ENCODE measurements at regions not wholly inside any gene's neighbourhood (a gene's known extent, or its start where the extent isn't known, plus 50 kb on each side); places are given as distances from the start of the nearest gene placed in this dataset.

DNA sequence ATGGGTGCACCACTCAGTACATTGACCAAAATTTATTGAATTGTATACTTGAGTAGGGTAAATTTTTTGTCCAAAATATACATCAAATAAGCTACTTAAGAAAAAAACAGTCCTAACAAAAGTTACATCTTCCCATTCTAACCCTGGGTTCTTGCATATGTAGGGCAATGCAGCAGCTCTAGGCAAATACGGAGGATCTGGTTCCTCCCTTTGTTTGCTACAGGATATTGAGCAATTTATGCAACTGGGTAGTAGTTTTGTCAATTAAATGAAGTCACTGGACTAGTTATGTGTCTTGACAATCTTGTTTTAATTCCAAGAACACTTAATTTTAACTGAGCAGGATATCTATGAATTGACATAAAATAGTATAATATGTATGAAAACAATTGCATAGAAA, 1507.2 kb upstream of the PIK3C3 start:
- CTCF ChIA-PET, result no interaction called here
- DNase-seq (no peak), ATAC-seq (no peak)
- Histone ChIP-seq H3K27me3 (ENCODE audit: low read length) (no peaks in the 10 kb centered on the region), H3F3A (ENCODE audit: low read length, unreplicated experiment) (no peaks in the 10 kb centered on the region), H3K79me2 (ENCODE audit: low read length) (no peaks in the 10 kb centered on the region), H3K9me3 (ENCODE audit: low read length) (no peaks in the 10 kb centered on the region), H4K20me1 (ENCODE audit: low read length) (no peaks in the 10 kb centered on the region), H3K4me2 (ENCODE audit: low read length) (no peak overlapping the region), H3K27ac (ENCODE audit: low read length) (no peak overlapping the region), H3K4me1 (ENCODE audit: insufficient read depth, low read length) (no peaks in the 10 kb centered on the region), H3K9me2 (replicated peaks; ENCODE audit: low read length) (no peaks in the 10 kb centered on the region), H2AFZ (ENCODE audit: low read length) (no peak overlapping the region), H3K36me3 (ENCODE audit: low read depth, low read length) (no peaks in the 10 kb centered on the region), H3K9ac (ENCODE audit: low read length) (no peak overlapping the region), H3K4me3 (ENCODE audit: low read length) (no peak overlapping the region)
- POLR2A ChIA-PET (ENCODE audit: unreplicated experiment), result no interaction called here
- intact Hi-C loops (cut with micrococcal nuclease), result no loop called here
- TF ChIP-seq, protein P1, sequence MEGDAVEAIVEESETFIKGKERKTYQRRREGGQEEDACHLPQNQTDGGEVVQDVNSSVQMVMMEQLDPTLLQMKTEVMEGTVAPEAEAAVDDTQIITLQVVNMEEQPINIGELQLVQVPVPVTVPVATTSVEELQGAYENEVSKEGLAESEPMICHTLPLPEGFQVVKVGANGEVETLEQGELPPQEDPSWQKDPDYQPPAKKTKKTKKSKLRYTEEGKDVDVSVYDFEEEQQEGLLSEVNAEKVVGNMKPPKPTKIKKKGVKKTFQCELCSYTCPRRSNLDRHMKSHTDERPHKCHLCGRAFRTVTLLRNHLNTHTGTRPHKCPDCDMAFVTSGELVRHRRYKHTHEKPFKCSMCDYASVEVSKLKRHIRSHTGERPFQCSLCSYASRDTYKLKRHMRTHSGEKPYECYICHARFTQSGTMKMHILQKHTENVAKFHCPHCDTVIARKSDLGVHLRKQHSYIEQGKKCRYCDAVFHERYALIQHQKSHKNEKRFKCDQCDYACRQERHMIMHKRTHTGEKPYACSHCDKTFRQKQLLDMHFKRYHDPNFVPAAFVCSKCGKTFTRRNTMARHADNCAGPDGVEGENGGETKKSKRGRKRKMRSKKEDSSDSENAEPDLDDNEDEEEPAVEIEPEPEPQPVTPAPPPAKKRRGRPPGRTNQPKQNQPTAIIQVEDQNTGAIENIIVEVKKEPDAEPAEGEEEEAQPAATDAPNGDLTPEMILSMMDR (conservative IDR thresholded peaks at IDR 0.05; ENCODE audit: low read depth, low read length), result no peak
- no peak for TF ChIP-seq EZH2phosphoT487 (IDR thresholded peaks at IDR 0.05; ENCODE audit: borderline replicate concordance, low read length)
- no peak for TF ChIP-seq EZH2 (IDR thresholded peaks at IDR 0.05; ENCODE audit: low read length, unreplicated experiment)
- BruUV-seq (replicated peaks), result no TSS peak

DNA sequence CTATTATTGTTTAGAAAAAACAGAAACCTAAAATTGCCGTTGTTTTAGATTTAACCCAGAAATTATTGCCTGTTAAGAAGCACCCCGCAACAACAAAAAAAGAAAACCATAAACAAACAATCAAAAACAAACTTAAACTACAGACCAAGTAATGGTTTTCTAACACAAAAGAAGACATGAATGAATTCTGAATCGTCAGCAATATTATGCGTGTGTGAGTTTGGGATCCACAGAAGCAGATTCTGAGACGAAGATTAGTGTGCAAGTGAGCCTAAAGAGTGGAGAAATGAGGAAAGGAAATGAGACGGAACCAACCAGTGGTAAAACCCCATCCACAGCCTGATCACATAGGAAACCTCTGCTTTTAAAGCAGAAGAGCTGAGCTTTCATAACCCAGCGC, 1514.9 kb upstream of the PIK3C3 start:
- Histone ChIP-seq H3K36me3 (ENCODE audit: low read depth, low read length) (no peaks in the 10 kb centered on the region), H3K27me3 (ENCODE audit: low read length) (no peaks in the 10 kb centered on the region), H3K79me2 (ENCODE audit: low read length) (no peaks in the 10 kb centered on the region), H3K9me3 (ENCODE audit: low read length) (no peaks in the 10 kb centered on the region), H3K4me2 (ENCODE audit: low read length) (no peak overlapping the region), H3K4me3 (ENCODE audit: low read length) (no peak overlapping the region), H3K9ac (ENCODE audit: low read length) (no peak overlapping the region), H2AFZ (ENCODE audit: low read length) (no peak overlapping the region), H3F3A (ENCODE audit: low read length, unreplicated experiment) (no peaks in the 10 kb centered on the region), H3K4me1 (ENCODE audit: insufficient read depth, low read length) (no peaks in the 10 kb centered on the region), H3K27ac (ENCODE audit: low read length) (no peak overlapping the region), H4K20me1 (ENCODE audit: low read length) (no peaks in the 10 kb centered on the region), H3K9me2 (replicated peaks; ENCODE audit: low read length) (no peaks in the 10 kb centered on the region)
- DNase-seq (no peak), ATAC-seq (no peak)
- TF ChIP-seq EZH2 (IDR thresholded peaks at IDR 0.05; ENCODE audit: low read length, unreplicated experiment), result no peak
- TF ChIP-seq EZH2phosphoT487 (IDR thresholded peaks at IDR 0.05; ENCODE audit: borderline replicate concordance, low read length), result no peak
- TF ChIP-seq, protein P1 (conservative IDR thresholded peaks at IDR 0.05; ENCODE audit: low read depth, low read length), result no peak
- POLR2A ChIA-PET (ENCODE audit: unreplicated experiment), result no interaction called here
- CTCF ChIA-PET, result no interaction called here
- no TSS peak for BruUV-seq (replicated peaks)
- intact Hi-C loops (cut with micrococcal nuclease), result no loop called here

GRCh38 chr18:40437517-40437916, 1517.5 kb upstream of the PIK3C3 start:
- Histone ChIP-seq H3K9me3 (ENCODE audit: low read length) (no peaks in the 10 kb centered on the region), H3K9me2 (replicated peaks; ENCODE audit: low read length) (no peaks in the 10 kb centered on the region), H3K4me2 (ENCODE audit: low read length) (no peak overlapping the region), H3K4me3 (ENCODE audit: low read length) (no peak overlapping the region), H3K27ac (ENCODE audit: low read length) (no peak overlapping the region), H3K4me1 (ENCODE audit: insufficient read depth, low read length) (no peaks in the 10 kb centered on the region), H3K9ac (ENCODE audit: low read length) (no peak overlapping the region), H3K27me3 (ENCODE audit: low read length) (no peaks in the 10 kb centered on the region), H3F3A (ENCODE audit: low read length, unreplicated experiment) (no peaks in the 10 kb centered on the region), H3K36me3 (ENCODE audit: low read depth, low read length) (no peaks in the 10 kb centered on the region), H2AFZ (ENCODE audit: low read length) (no peak overlapping the region), H4K20me1 (ENCODE audit: low read length) (no peaks in the 10 kb centered on the region), H3K79me2 (ENCODE audit: low read length) (no peaks in the 10 kb centered on the region)
- TF ChIP-seq, protein P1 (conservative IDR thresholded peaks at IDR 0.05; ENCODE audit: low read depth, low read length), result 0 out of 2 replicates have a peak, but pooled peaks have one; percentile 11
- TF ChIP-seq EZH2phosphoT487 (IDR thresholded peaks at IDR 0.05; ENCODE audit: borderline replicate concordance, low read length), result no peak
- ChIA-PET CTCF (interaction anchor here (0.5 kb wide), 1 partner anchor 149 kb away, joined by 4 read pairs; no protein-coding TSS in a partner anchor), POLR2A (ENCODE audit: unreplicated experiment) (interaction anchor here (0.5 kb wide), 1 partner anchor 36 kb away, joined by 3 read pairs; no protein-coding TSS in a partner anchor)
- intact Hi-C loops (cut with micrococcal nuclease), result loop anchor here (5.0 kb wide), 1 partner anchor 660 kb away; no protein-coding TSS in a partner anchor
- BruUV-seq (replicated peaks), result no TSS peak
- ATAC-seq (no peak), DNase-seq (no peak)
